Activated CD4-positive, alpha-beta memory T cell treated with anti-CD3 and anti-CD28 coated beads, Interleukin-2, amount 10 ng/mL, durations not matched to agents 7 days and 5 days (primary cell): ENCODE measurements at regions not wholly inside any gene's neighbourhood (a gene's known extent, or its start where the extent isn't known, plus 50 kb on each side); places are given as distances from the start of the nearest gene placed in this dataset.
"Not testable (repeated sequence)": the region's sequence is repeated elsewhere in the genome, so short reads cannot be mapped to it uniquely, and the experiment has no call there.

Experiments
- CTCF ChIA-PET: fragments of 350-600 bp; sonication (Branson Sonifier 250); formaldehyde crosslinking; loops from one replicate; lab custom pipeline; 2021; ENCODE audit warnings: antibody characterized with exemption, inconsistent platforms; lab: Charles Lee
- POLR2A ChIA-PET: fragments of 350-600 bp; sonication (Branson Sonifier 250); formaldehyde crosslinking; loops from one replicate; lab custom pipeline; 2021; ENCODE audit warnings: antibody characterized with exemption; lab: Charles Lee
- DNase-seq: peaks from one replicate; pipeline ENCODE4 v3.0.0-alpha.2; 2020
- H3K27ac Mint-ChIP-seq: one replicate; pipeline ENCODE4 v1.8.0; 2021; ENCODE audit warnings: mild to moderate bottlenecking, mixed read lengths
- H3K27me3 Mint-ChIP-seq: one replicate; pipeline ENCODE4 v1.8.0; 2021; ENCODE audit warnings: mixed read lengths
- H3K36me3 Mint-ChIP-seq: one replicate; pipeline ENCODE4 v1.8.0; 2021; ENCODE audit warnings: low read depth, mixed read lengths
- H3K4me1 Mint-ChIP-seq: one replicate; pipeline ENCODE4 v1.8.0; 2021; ENCODE audit warnings: mixed read lengths
- H3K4me3 Mint-ChIP-seq: one replicate; pipeline ENCODE4 v1.8.0; 2021; ENCODE audit warnings: mild to moderate bottlenecking, mixed read lengths
- H3K9me3 Mint-ChIP-seq: one replicate; pipeline ENCODE4 v1.8.0; 2021; ENCODE audit warnings: mixed read lengths

- CTCF ChIA-PET, result interaction anchor here (1.4 kb wide), 1 partner anchor 528 kb away, joined by 6 read pairs; no protein-coding TSS in a partner anchor
- DNase-seq, result no peak
- Mint-ChIP-seq H3K9me3 (no peaks in the 10 kb centered on the region), H3K4me3 (no peak overlapping the region), H3K4me1 (no peaks in the 10 kb centered on the region), H3K27ac (no peak overlapping the region), H3K27me3 (no peaks in the 10 kb centered on the region), H3K36me3 (no peaks in the 10 kb centered on the region)
- POLR2A ChIA-PET, result interaction anchor here (1.0 kb wide), 1 partner anchor 38 kb away, joined by 3 read pairs; no protein-coding TSS in a partner anchor
Measured at GRCh38 chr4:53706422-53707032, 115.2 kb upstream of the LNX1 start.

GRCh38 chr4:53705972-53706371 is 114.7 kb upstream of the LNX1 start:
- no peak overlapping the region for H3K4me3 Mint-ChIP-seq
- ChIA-PET POLR2A (no interaction called here), CTCF (interaction anchor here (1.4 kb wide), 1 partner anchor 528 kb away, joined by 6 read pairs; no protein-coding TSS in a partner anchor)
- no peak for DNase-seq
- no peak overlapping the region for H3K27ac Mint-ChIP-seq
- no peaks in the 10 kb centered on the region for H3K9me3 Mint-ChIP-seq
- no peaks in the 10 kb centered on the region for H3K4me1 Mint-ChIP-seq
- peaks cover 2% of the 10 kb centered on the region for H3K27me3 Mint-ChIP-seq
- no peaks in the 10 kb centered on the region for H3K36me3 Mint-ChIP-seq

GRCh38 chr4:53705151-53705764 is 114.0 kb upstream of the LNX1 start:
- H3K36me3 Mint-ChIP-seq, result no peaks in the 10 kb centered on the region
- no peak for DNase-seq
- H3K9me3 Mint-ChIP-seq, result no peaks in the 10 kb centered on the region
- H3K4me3 Mint-ChIP-seq, result no peak overlapping the region
- peaks cover 2% of the 10 kb centered on the region for H3K27me3 Mint-ChIP-seq
- H3K27ac Mint-ChIP-seq, result no peak overlapping the region
- ChIA-PET POLR2A (no interaction called here), CTCF (no interaction called here)
- no peaks in the 10 kb centered on the region for H3K4me1 Mint-ChIP-seq

- Mint-ChIP-seq H3K4me1 (no peaks in the 10 kb centered on the region), H3K27me3 (peaks cover 2% of the 10 kb centered on the region), H3K36me3 (no peaks in the 10 kb centered on the region), H3K4me3 (no peak overlapping the region), H3K9me3 (no peaks in the 10 kb centered on the region), H3K27ac (no peak overlapping the region)
- DNase-seq, result no peak
- ChIA-PET POLR2A (no interaction called here), CTCF (no interaction called here)
Measured at GRCh38 chr4:53704329-53704728, 113.0 kb upstream of the LNX1 start.

- no peaks in the 10 kb centered on the region for H3K4me1 Mint-ChIP-seq
- POLR2A ChIA-PET, result no interaction called here
- H3K27ac Mint-ChIP-seq, result no peak overlapping the region
- H3K27me3 Mint-ChIP-seq, result peaks cover 2% of the 10 kb centered on the region
- no peak for DNase-seq
- no peaks in the 10 kb centered on the region for H3K9me3 Mint-ChIP-seq
- CTCF ChIA-PET, result no interaction called here
- H3K36me3 Mint-ChIP-seq, result no peaks in the 10 kb centered on the region
- H3K4me3 Mint-ChIP-seq, result no peak overlapping the region
Measured at GRCh38 chr4:53703267-53703655, 112.0 kb upstream of the LNX1 start.

GRCh38 chr4:53702334-53703266 is 111.3 kb upstream of the LNX1 start:
- no peaks in the 10 kb centered on the region for H3K9me3 Mint-ChIP-seq
- H3K36me3 Mint-ChIP-seq, result no peaks in the 10 kb centered on the region
- H3K4me1 Mint-ChIP-seq, result no peaks in the 10 kb centered on the region
- H3K27me3 Mint-ChIP-seq, result peaks cover 2% of the 10 kb centered on the region
- ChIA-PET POLR2A (no interaction called here), CTCF (no interaction called here)
- DNase-seq, result no peak
- no peak overlapping the region for H3K27ac Mint-ChIP-seq
- H3K4me3 Mint-ChIP-seq, result no peak overlapping the region

GRCh38 chr4:53701260-53701659 is 110.0 kb upstream of the LNX1 start:
- POLR2A ChIA-PET, DNase-seq: not testable (repeated sequence)

GRCh38 chr4:53699310-53699709 is 108.0 kb upstream of the LNX1 start:
- CTCF ChIA-PET, DNase-seq, POLR2A ChIA-PET, H3K4me3 Mint-ChIP-seq, H3K27me3 Mint-ChIP-seq, H3K9me3 Mint-ChIP-seq, H3K27ac Mint-ChIP-seq, H3K36me3 Mint-ChIP-seq, H3K4me1 Mint-ChIP-seq: not testable (repeated sequence)

More at GRCh38 chr4:53701260-53701659, 110.0 kb upstream of the LNX1 start:
- H3K9me3 Mint-ChIP-seq, H3K4me1 Mint-ChIP-seq, H3K27me3 Mint-ChIP-seq, H3K36me3 Mint-ChIP-seq, CTCF ChIA-PET, H3K4me3 Mint-ChIP-seq, H3K27ac Mint-ChIP-seq: not testable (repeated sequence)

- no peaks in the 10 kb centered on the region for H3K9me3 Mint-ChIP-seq
- no peaks in the 10 kb centered on the region for H3K4me1 Mint-ChIP-seq
- no peak for DNase-seq
- H3K4me3 Mint-ChIP-seq, result no peak overlapping the region
- ChIA-PET CTCF (no interaction called here), POLR2A (no interaction called here)
- no peak overlapping the region for H3K27ac Mint-ChIP-seq
- H3K27me3 Mint-ChIP-seq, result peaks cover 2% of the 10 kb centered on the region
- no peaks in the 10 kb centered on the region for H3K36me3 Mint-ChIP-seq
Measured at GRCh38 chr4:53697016-53697685, 105.9 kb upstream of the LNX1 start.

- no peak for DNase-seq
- no peaks in the 10 kb centered on the region for H3K27me3 Mint-ChIP-seq
- ChIA-PET POLR2A (no interaction called here), CTCF (no interaction called here)
- H3K4me3 Mint-ChIP-seq, result no peak overlapping the region
- H3K4me1 Mint-ChIP-seq, result no peaks in the 10 kb centered on the region
- no peak overlapping the region for H3K27ac Mint-ChIP-seq
- no peaks in the 10 kb centered on the region for H3K36me3 Mint-ChIP-seq
- no peaks in the 10 kb centered on the region for H3K9me3 Mint-ChIP-seq
Measured at GRCh38 chr4:53695540-53696463, 104.5 kb upstream of the LNX1 start.

GRCh38 chr4:53694666-53695065 is 103.4 kb upstream of the LNX1 start:
- Mint-ChIP-seq H3K9me3 (no peaks in the 10 kb centered on the region), H3K27ac (no peak overlapping the region), H3K4me1 (no peaks in the 10 kb centered on the region), H3K4me3 (no peak overlapping the region), H3K36me3 (no peaks in the 10 kb centered on the region), H3K27me3 (no peaks in the 10 kb centered on the region)
- ChIA-PET POLR2A (no interaction called here), CTCF (no interaction called here)
- no peak for DNase-seq

GRCh38 chr4:53693909-53694308 is 102.6 kb upstream of the LNX1 start:
- H3K27me3 Mint-ChIP-seq, result peaks cover 3% of the 10 kb centered on the region
- no peak overlapping the region for H3K27ac Mint-ChIP-seq
- CTCF ChIA-PET, result no interaction called here
- no peaks in the 10 kb centered on the region for H3K4me1 Mint-ChIP-seq
- H3K9me3 Mint-ChIP-seq, result no peaks in the 10 kb centered on the region
- H3K36me3 Mint-ChIP-seq, result no peaks in the 10 kb centered on the region
- POLR2A ChIA-PET, result no interaction called here
- H3K4me3 Mint-ChIP-seq, result no peak overlapping the region
- DNase-seq, result no peak
